Eye (tissue), 1 donor: ENCODE measurements at regions not wholly inside any gene's neighbourhood (a gene's known extent, or its start where the extent isn't known, plus 50 kb on each side); places are given as distances from the start of the nearest gene placed in this dataset.

Experiments
- DNase-seq: peaks from one replicate; pipeline ENCODE4 v3.0.0-alpha.2; 2015

- no peak for DNase-seq
Observed at GRCh38 chr2:59702026-59702425, 851.4 kb downstream of the BCL11A start.

GRCh38 chr2:59701271-59701994 lies 852.0 kb downstream of the BCL11A start:
- DNase-seq = no peak

GRCh38 chr2:59694176-59694575 lies 859.3 kb downstream of the BCL11A start:
- DNase-seq = no peak

- DNase-seq = no peak
Observed at GRCh38 chr2:59693231-59693959, 860.1 kb downstream of the BCL11A start.

GRCh38 chr2:59691518-59692190 lies 861.8 kb downstream of the BCL11A start:
- DNase-seq = no peak

GRCh38 chr2:59690849-59691248 lies 862.6 kb downstream of the BCL11A start:
- DNase-seq = no peak

GRCh38 chr2:59684771-59685166 lies 868.7 kb downstream of the BCL11A start:
- no peak for DNase-seq

- DNase-seq = no peak
Observed at GRCh38 chr2:59684116-59684770, 869.2 kb downstream of the BCL11A start.

GRCh38 chr2:59680863-59681262 lies 872.6 kb downstream of the BCL11A start:
- no peak for DNase-seq

- no peak for DNase-seq
Observed at GRCh38 chr2:59677158-59677557, 876.3 kb downstream of the BCL11A start.

GRCh38 chr2:59674100-59674499 lies 879.4 kb downstream of the BCL11A start:
- DNase-seq = no peak

GRCh38 chr2:59665021-59665420 lies 888.4 kb downstream of the BCL11A start:
- DNase-seq = no peak

- DNase-seq = no peak
Observed at GRCh38 chr2:59662127-59662861, 891.2 kb downstream of the BCL11A start.

GRCh38 chr2:59660262-59660661 lies 893.2 kb downstream of the BCL11A start:
- no peak for DNase-seq

GRCh38 chr2:59658906-59659635 lies 894.4 kb downstream of the BCL11A start:
- DNase-seq = peak; percentile 18

GRCh38 chr2:59655809-59656208 lies 897.6 kb downstream of the BCL11A start:
- DNase-seq = no peak

GRCh38 chr2:59654710-59655109 lies 898.7 kb downstream of the BCL11A start:
- no peak for DNase-seq

- DNase-seq = no peak
Observed at GRCh38 chr2:59653164-59653563, 900.3 kb downstream of the BCL11A start.

- no peak for DNase-seq
Observed at GRCh38 chr2:59630789-59631188, 922.7 kb downstream of the BCL11A start.

- DNase-seq = no peak
Observed at GRCh38 chr2:59627599-59627998, 925.9 kb downstream of the BCL11A start.

- DNase-seq = no peak
Observed at GRCh38 chr2:59622599-59623308, 930.7 kb downstream of the BCL11A start.
